Muscle layer of duodenum (tissue), 2 donors: ENCODE measurements at regions not wholly inside any gene's neighbourhood (a gene's known extent, or its start where the extent isn't known, plus 50 kb on each side); places are given as distances from the start of the nearest gene placed in this dataset.
"Not testable (repeated sequence)": the region's sequence is repeated elsewhere in the genome, so short reads cannot be mapped to it uniquely, and the experiment has no call there.

Source experiments
- H3K27ac ChIP-seq: one replicate; pipeline ENCODE4 v1.7.0; 2013; ENCODE audit warnings: mild to moderate bottlenecking, low read length
- H3K27me3 ChIP-seq: one replicate; pipeline ENCODE4 v1.7.0; 2013; ENCODE audit warnings: low read depth, mild to moderate bottlenecking, control low read depth, low read length
- H3K36me3 ChIP-seq, 2 donors: one replicate each; pipeline ENCODE4 v1.7.0; 2013; ENCODE audit warnings: low read length in 2 of 2, control low read depth in 1 of 2, mild to moderate bottlenecking in 1 of 2; ENCODE audit not compliant: insufficient read depth in 2 of 2, control insufficient read depth in 1 of 2
- H3K4me1 ChIP-seq, 2 donors: one replicate each; pipeline ENCODE4 v1.7.0; 2013; ENCODE audit warnings: low read length in 2 of 2, mild to moderate bottlenecking in 2 of 2, control low read depth in 1 of 2, moderate library complexity in 1 of 2; ENCODE audit not compliant: insufficient read depth in 2 of 2, control insufficient read depth in 1 of 2
- H3K4me3 ChIP-seq, 2 donors: one replicate each; pipeline ENCODE4 v1.7.0; 2013; ENCODE audit warnings: low read length in 2 of 2, low read depth in 1 of 2, mild to moderate bottlenecking in 1 of 2
- H3K9me3 ChIP-seq, 2 donors: one replicate each; pipeline ENCODE4 v1.7.0; 2013; ENCODE audit warnings: low read length in 2 of 2, control low read depth in 1 of 2, mild to moderate bottlenecking in 1 of 2; ENCODE audit not compliant: control insufficient read depth in 1 of 2
- donor health status: healthy.

- H3K4me3 ChIP-seq, result no peak overlapping the region
- H3K27ac ChIP-seq, result no peak overlapping the region
- H3K4me1 ChIP-seq, result no peaks in the 10 kb centered on the region
- peaks cover 0 to 7% of the 10 kb centered on the region in 2 donors for H3K9me3 ChIP-seq
- no peaks in the 10 kb centered on the region for H3K36me3 ChIP-seq
- no peaks in the 10 kb centered on the region for H3K27me3 ChIP-seq
Measured at GRCh38 chr1:68873144-68873543, 376.3 kb upstream of the DEPDC1 start.

GRCh38 chr1:68881330-68882194, 384.7 kb upstream of the DEPDC1 start:
- not testable (repeated sequence) for H3K4me3 ChIP-seq, H3K27ac ChIP-seq, H3K4me1 ChIP-seq

GRCh38 chr1:68889471-68889870, 392.6 kb upstream of the DEPDC1 start:
- Histone ChIP-seq H3K27me3 (no peaks in the 10 kb centered on the region), H3K27ac (no peak overlapping the region), H3K4me1 (no peaks in the 10 kb centered on the region), H3K9me3 (no peaks in the 10 kb centered on the region), H3K36me3 (no peaks in the 10 kb centered on the region), H3K4me3 (no peak overlapping the region)

More at GRCh38 chr1:68881330-68882194, 384.7 kb upstream of the DEPDC1 start:
- H3K27me3 ChIP-seq, H3K36me3 ChIP-seq, H3K9me3 ChIP-seq: not testable (repeated sequence)

GRCh38 chr1:68890736-68891135, 393.9 kb upstream of the DEPDC1 start:
- Histone ChIP-seq H3K4me3 (no peak overlapping the region), H3K27ac (no peak overlapping the region), H3K27me3 (no peaks in the 10 kb centered on the region), H3K36me3 (no peaks in the 10 kb centered on the region), H3K4me1 (no peaks in the 10 kb centered on the region), H3K9me3 (no peaks in the 10 kb centered on the region)

- no peak overlapping the region for H3K4me3 ChIP-seq
- H3K36me3 ChIP-seq, result no peaks in the 10 kb centered on the region
- H3K9me3 ChIP-seq, result peaks cover 0 to 3% of the 10 kb centered on the region in 2 donors
- no peaks in the 10 kb centered on the region for H3K4me1 ChIP-seq
- H3K27me3 ChIP-seq, result no peaks in the 10 kb centered on the region
- no peak overlapping the region for H3K27ac ChIP-seq
Measured at GRCh38 chr1:68904477-68904876, 407.6 kb upstream of the DEPDC1 start.

GRCh38 chr1:68906431-68906830, 409.5 kb upstream of the DEPDC1 start:
- Histone ChIP-seq H3K27me3 (no peaks in the 10 kb centered on the region), H3K36me3 (no peaks in the 10 kb centered on the region), H3K4me1 (no peaks in the 10 kb centered on the region), H3K27ac (no peak overlapping the region), H3K4me3 (no peak overlapping the region), H3K9me3 (peaks cover 0 to 9% of the 10 kb centered on the region in 2 donors)

GRCh38 chr1:68907491-68907890, 410.6 kb upstream of the DEPDC1 start:
- Histone ChIP-seq H3K27ac (no peak overlapping the region), H3K9me3 (peaks cover 0 to 9% of the 10 kb centered on the region in 2 donors), H3K36me3 (no peaks in the 10 kb centered on the region), H3K4me3 (no peak overlapping the region), H3K4me1 (no peaks in the 10 kb centered on the region), H3K27me3 (no peaks in the 10 kb centered on the region)

- Histone ChIP-seq H3K4me3 (no peak overlapping the region), H3K27ac (no peak overlapping the region), H3K9me3 (peaks cover 0 to 9% of the 10 kb centered on the region in 2 donors), H3K4me1 (no peaks in the 10 kb centered on the region), H3K27me3 (no peaks in the 10 kb centered on the region), H3K36me3 (no peaks in the 10 kb centered on the region)
Measured at GRCh38 chr1:68908316-68908715, 411.4 kb upstream of the DEPDC1 start.

- Histone ChIP-seq H3K27me3 (no peaks in the 10 kb centered on the region), H3K9me3 (no peaks in the 10 kb centered on the region), H3K4me1 (peaks cover 0 to 7% of the 10 kb centered on the region in 2 donors), H3K36me3 (no peaks in the 10 kb centered on the region), H3K4me3 (no peak overlapping the region), H3K27ac (no peak overlapping the region)
Measured at GRCh38 chr1:68916221-68916902, 419.5 kb upstream of the DEPDC1 start.

- Histone ChIP-seq H3K27me3 (no peaks in the 10 kb centered on the region), H3K9me3 (no peaks in the 10 kb centered on the region), H3K36me3 (no peaks in the 10 kb centered on the region), H3K27ac (no peak overlapping the region), H3K4me3 (no peak overlapping the region), H3K4me1 (peaks cover 0 to 7% of the 10 kb centered on the region in 2 donors)
Measured at GRCh38 chr1:68917456-68917855, 420.6 kb upstream of the DEPDC1 start.

GRCh38 chr1:68918563-68918962, 421.7 kb upstream of the DEPDC1 start:
- H3K27me3 ChIP-seq, result no peaks in the 10 kb centered on the region
- no peaks in the 10 kb centered on the region for H3K9me3 ChIP-seq
- no peak overlapping the region for H3K27ac ChIP-seq
- no peak overlapping the region for H3K4me3 ChIP-seq
- no peaks in the 10 kb centered on the region for H3K36me3 ChIP-seq
- H3K4me1 ChIP-seq, result peaks cover 0 to 7% of the 10 kb centered on the region in 2 donors
